SK-N-SH (cell line): ENCODE measurements at regions not wholly inside any gene's neighbourhood (a gene's known extent, or its start where the extent isn't known, plus 50 kb on each side); places are given as distances from the start of the nearest gene placed in this dataset.

Experiments used
- CTCF ChIA-PET: fragments of 300-600, 350-600 bp; formaldehyde crosslinking; extraction: SDS; loops from one replicate; lab custom pipeline; 2021; lab: Yijun Ruan, JAX
- POLR2A ChIA-PET: fragments of 350-600 bp; sonication (Branson Sonifier 250); formaldehyde crosslinking; extraction: SDS; loops from one replicate; lab custom pipeline; 2020; ENCODE audit warnings: antibody characterized with exemption, inconsistent platforms; lab: Yijun Ruan, JAX
- DNase-seq: peaks from one replicate; pipeline ENCODE4 v3.0.0; 2012
- H2AFZ ChIP-seq: fragments of 200-600 bp; sonication (generic); 2 replicates; pipeline ENCODE4 v1.8.1; 2016; ENCODE audit warnings: antibody characterized with exemption, mild to moderate bottlenecking, low read depth
- H3F3A ChIP-seq: fragments of 200-600 bp; sonication (generic); replicated peaks from 2 replicates; pipeline ENCODE3; 2016; ENCODE audit warnings: antibody characterized with exemption, mild to moderate bottlenecking; ENCODE audit not compliant: insufficient read depth
- H3K27ac ChIP-seq, 2 experiments: fragments of 200-500 bp in 1 of 2; fragments of 200-600 bp in 1 of 2; sonication (Bioruptor generic) in 1 of 2; sonication (generic), shearing (Covaris generic) in 1 of 2; 2 replicates each; pipeline versions ENCODE4 v1.5.1 to v1.6.1; 2014 to 2016; ENCODE audit warnings: low read depth in 2 of 2, inconsistent platforms in 1 of 2, low read length in 1 of 2, mild to moderate bottlenecking in 1 of 2, mixed read lengths in 1 of 2
- H3K27me3 ChIP-seq: fragments of 200-600 bp; sonication (generic), shearing (Covaris generic); 2 replicates; pipeline ENCODE4 v1.6.1; 2016; ENCODE audit warnings: mixed run types; ENCODE audit not compliant: insufficient read depth
- H3K36me3 ChIP-seq, 2 experiments: fragments of 200-500 bp in 1 of 2; fragments of 200-600 bp in 1 of 2; sonication (Bioruptor generic) in 1 of 2; sonication (generic) in 1 of 2; replicated peaks in 1 of 2; 2 replicates each; pipeline versions ENCODE3 to v1.5.1; 2014 to 2016; ENCODE audit warnings: low read length in 1 of 2, mild to moderate bottlenecking in 1 of 2; ENCODE audit not compliant: insufficient read depth in 2 of 2, control insufficient read depth in 1 of 2
- H3K4me1 ChIP-seq, 2 experiments: fragments of 200-500 bp in 1 of 2; fragments of 200-600 bp in 1 of 2; sonication (Bioruptor generic) in 1 of 2; sonication (generic), shearing (Covaris generic) in 1 of 2; 2 replicates each; pipeline versions ENCODE4 v1.5.1 to v1.6.1; 2014 to 2016; ENCODE audit warnings: low read depth in 1 of 2, low read length in 1 of 2, mixed run types in 1 of 2; ENCODE audit not compliant: insufficient read depth in 2 of 2, control insufficient read depth in 1 of 2
- H3K4me2 ChIP-seq: fragments of 200-600 bp; sonication (generic), shearing (Covaris generic); 2 replicates; pipeline ENCODE4 v1.6.1; 2017; ENCODE audit warnings: mixed run types
- H3K4me3 ChIP-seq, 2 experiments: fragments of 200-500 bp in 1 of 2; fragments of 200-600 bp in 1 of 2; sonication (Bioruptor generic) in 1 of 2; sonication (generic), shearing (Covaris generic) in 1 of 2; 2 replicates each; pipeline versions ENCODE4 v1.5.1 to v1.8.1; 2014 to 2016; ENCODE audit warnings: low read depth in 2 of 2, inconsistent platforms in 1 of 2, low read length in 1 of 2, mild to moderate bottlenecking in 1 of 2, mixed read lengths in 1 of 2, moderate library complexity in 1 of 2
- H3K79me2 ChIP-seq: fragments of 200-600 bp; sonication (generic); 2 replicates; pipeline ENCODE4 v1.8.1; 2017; ENCODE audit warnings: mild to moderate bottlenecking; ENCODE audit not compliant: insufficient read depth
- H3K9ac ChIP-seq: fragments of 200-600 bp; sonication (generic); 2 replicates; pipeline ENCODE4 v1.6.1; 2017; ENCODE audit warnings: mixed run types
- H3K9me2 ChIP-seq: fragments of 200-600 bp; sonication (generic); 2 replicates; pipeline ENCODE4 v1.6.1; 2017; ENCODE audit warnings: mixed run types
- H3K9me3 ChIP-seq: fragments of 200-600 bp; sonication (generic); 2 replicates; pipeline ENCODE4 v1.6.1; 2017; ENCODE audit warnings: mixed run types, mild to moderate bottlenecking, moderate library complexity
- H4K20me1 ChIP-seq: fragments of 200-600 bp; sonication (generic); 2 replicates; pipeline ENCODE4 v1.6.1; 2017; ENCODE audit warnings: mild to moderate bottlenecking, mixed run types; ENCODE audit not compliant: insufficient read depth
- ELF1 ChIP-seq: IDR thresholded peaks from 2 replicates; pipeline ENCODE4 v1.4.0; 2012
- EZH2phosphoT487 ChIP-seq: fragments of 200-600 bp; sonication (generic); IDR thresholded peaks from 2 replicates; pipeline ENCODE4 v1.6.1; 2017; ENCODE audit warnings: low read depth, mixed run types, mild to moderate bottlenecking, antibody characterized with exemption, moderate library complexity, borderline replicate concordance
- GABPA ChIP-seq: IDR thresholded peaks from 2 replicates; pipeline ENCODE4 v1.4.0; 2012; ENCODE audit warnings: low read depth, mild to moderate bottlenecking
- MAX ChIP-seq: IDR thresholded peaks from 2 replicates; pipeline ENCODE4 v1.4.0; 2012; ENCODE audit warnings: low read depth
- MEF2A ChIP-seq: IDR thresholded peaks from 2 replicates; pipeline ENCODE4 v1.4.0; 2012; ENCODE audit warnings: low read depth, borderline replicate concordance
- MXI1 ChIP-seq: IDR thresholded peaks from 2 replicates; pipeline ENCODE4 v1.6.1; 2012; ENCODE audit warnings: mild to moderate bottlenecking, low read depth, low read length, improper control_type of control experiment
- NRF1 ChIP-seq: IDR thresholded peaks from 2 replicates; pipeline ENCODE4 v1.6.1; 2012; ENCODE audit warnings: low read depth, mild to moderate bottlenecking, low read length
- RAD21 ChIP-seq: IDR thresholded peaks from 2 replicates; pipeline ENCODE4 v1.6.1; 2012; ENCODE audit warnings: mild to moderate bottlenecking, low read length
- RCOR1 ChIP-seq: fragments of 150-350 bp; IDR thresholded peaks from 2 replicates; pipeline ENCODE4 v1.6.1; 2017; ENCODE audit warnings: antibody characterized with exemption, low read length
- SIN3A ChIP-seq: IDR thresholded peaks from 2 replicates; pipeline ENCODE4 v1.6.1; 2012; ENCODE audit warnings: low read depth, mild to moderate bottlenecking, low read length, moderate library complexity, borderline replicate concordance
- TAF1 ChIP-seq: IDR thresholded peaks from 2 replicates; pipeline ENCODE4 v1.6.1; 2012; ENCODE audit warnings: low read depth, mild to moderate bottlenecking, low read length, moderate library complexity, borderline replicate concordance
- ZBTB33 ChIP-seq: IDR thresholded peaks from 2 replicates; pipeline ENCODE4 v1.4.0; 2012; ENCODE audit warnings: low read depth, borderline replicate concordance
- WGBS: methylation state at CpG from one replicate; pipeline ENCODE4 v1.1.6; 2017; ENCODE audit warnings: low lambda C conversion rate; 5-methylcytosine and 5-hydroxymethylcytosine counted together

- Histone ChIP-seq H2AFZ (no peak overlapping the region), H3K27me3 (no peaks in the 10 kb centered on the region), H3K4me3 (no peak overlapping the region), H3K9ac (no peak overlapping the region), H3K4me1 (peaks cover 0 to 8% of the 10 kb centered on the region in 2 experiments; a peak in 2 of 4 replicates), H3K9me2 (no peaks in the 10 kb centered on the region), H3K36me3 (no peaks in the 10 kb centered on the region), H3K27ac (no peak overlapping the region), H3K4me2 (no peak overlapping the region), H4K20me1 (no peaks in the 10 kb centered on the region), H3K79me2 (no peaks in the 10 kb centered on the region), H3F3A (no peaks in the 10 kb centered on the region), H3K9me3 (no peaks in the 10 kb centered on the region)
- POLR2A ChIA-PET, result no interaction called here
- 94% methylated on average over 7 of the region's 7 CpGs for WGBS
- no peak for TF ChIP-seq ELF1
- CTCF ChIA-PET, result no interaction called here
- no peak for DNase-seq
These were observed 65.6 kb downstream of the TEX35 start for GRCh38 chr1:178578541-178578940.

- H3K27me3 ChIP-seq, result no peaks in the 10 kb centered on the region
- no peak overlapping the region for H3K9ac ChIP-seq
- no peaks in the 10 kb centered on the region for H3F3A ChIP-seq
- H3K9me2 ChIP-seq, result no peaks in the 10 kb centered on the region
- ChIA-PET POLR2A (no interaction called here), CTCF (no interaction called here)
- H3K4me1 ChIP-seq, result peaks cover 0 to 8% of the 10 kb centered on the region in 2 experiments; a peak in 2 of 4 replicates
- H3K4me3 ChIP-seq, result no peak overlapping the region
- no peak overlapping the region for H2AFZ ChIP-seq
- no peak overlapping the region for H3K27ac ChIP-seq
- no peaks in the 10 kb centered on the region for H3K36me3 ChIP-seq
- DNase-seq, result no peak
- H4K20me1 ChIP-seq, result no peaks in the 10 kb centered on the region
- 67% methylated on average over 4 of the region's 4 CpGs for WGBS
- TF ChIP-seq EZH2phosphoT487 (no peak), RCOR1 (no peak), RAD21 (no peak), GABPA (no peak), MEF2A (no peak), NRF1 (no peak), MXI1 (no peak), SIN3A (no peak), MAX (no peak)
- H3K79me2 ChIP-seq, result no peaks in the 10 kb centered on the region
- H3K4me2 ChIP-seq, result no peak overlapping the region
- no peaks in the 10 kb centered on the region for H3K9me3 ChIP-seq
These were observed 66.2 kb downstream of the TEX35 start for GRCh38 chr1:178579095-178579494.

GRCh38 chr1:178579562-178579961 lies 66.7 kb downstream of the TEX35 start:
- Histone ChIP-seq H3K4me2 (no peak overlapping the region), H3K9ac (no peak overlapping the region), H3K9me3 (no peaks in the 10 kb centered on the region), H3K36me3 (no peaks in the 10 kb centered on the region), H3K27ac (no peak overlapping the region), H3K79me2 (no peaks in the 10 kb centered on the region), H3K9me2 (no peaks in the 10 kb centered on the region), H2AFZ (no peak overlapping the region), H3F3A (no peaks in the 10 kb centered on the region), H3K27me3 (no peaks in the 10 kb centered on the region), H3K4me3 (no peak overlapping the region), H3K4me1 (peaks cover 0 to 8% of the 10 kb centered on the region in 2 experiments; a peak in 2 of 4 replicates), H4K20me1 (no peaks in the 10 kb centered on the region)
- DNase-seq, result no peak
- TF ChIP-seq SIN3A (no peak), TAF1 (no peak), ZBTB33 (no peak)
- 83% methylated on average over 6 of the region's 6 CpGs for WGBS
- ChIA-PET POLR2A (no interaction called here), CTCF (interaction anchor here (2.6 kb wide), 1 partner anchor 78 kb away, joined by 6 read pairs; no protein-coding TSS in a partner anchor)
